ENCODE measurements at regions not wholly inside any gene's neighbourhood (a gene's known extent, or its start where the extent isn't known, plus 50 kb on each side); places are given as distances from the start of the nearest gene placed in this dataset.

- ChIA-PET POLR2A (no interaction called here), CTCF (no interaction called here)
- Mint-ChIP-seq H3K9me3 (peaks cover 13% of the 10 kb centered on the region), H3K4me1 (ENCODE audit: low read depth) (no peaks in the 10 kb centered on the region), H3K4me3 (no peak overlapping the region), H3K36me3 (no peaks in the 10 kb centered on the region), H3K27me3 (no peaks in the 10 kb centered on the region), H3K27ac (no peak overlapping the region)
- DNase-seq = no peak
- intact Hi-C loops (cut with micrococcal nuclease) = no loop called here
Observed at GRCh38 chr5:105751908-105752307, 1918.8 kb downstream of the EFNA5 start.

DNA sequence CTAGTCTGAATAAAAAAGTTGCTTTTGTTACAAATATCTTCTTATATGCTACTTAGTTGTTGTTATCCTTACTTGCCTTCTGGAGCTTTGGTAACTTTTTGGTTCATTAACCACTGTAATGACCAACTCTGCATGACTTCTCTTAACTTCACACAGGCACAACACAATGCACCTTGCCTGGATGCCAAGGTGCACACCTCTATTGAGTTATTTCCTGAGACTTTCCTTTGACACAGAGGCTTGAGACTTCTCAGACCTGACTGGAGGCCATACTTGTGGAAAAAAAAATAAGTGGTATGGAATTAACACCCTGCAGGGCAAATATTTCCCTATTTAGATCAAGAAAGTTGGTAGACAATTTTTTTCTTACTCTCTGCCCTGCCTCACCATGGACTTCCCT is 1925.6 kb downstream of the EFNA5 start:
- Mint-ChIP-seq H3K4me1 (ENCODE audit: low read depth) (no peaks in the 10 kb centered on the region), H3K36me3 (no peaks in the 10 kb centered on the region), H3K9me3 (peaks cover 14% of the 10 kb centered on the region), H3K27ac (no peak overlapping the region), H3K4me3 (no peak overlapping the region), H3K27me3 (no peaks in the 10 kb centered on the region)
- DNase-seq = no peak
- ChIA-PET POLR2A (no interaction called here), CTCF (no interaction called here)
- intact Hi-C loops (cut with micrococcal nuclease) = no loop called here

DNA sequence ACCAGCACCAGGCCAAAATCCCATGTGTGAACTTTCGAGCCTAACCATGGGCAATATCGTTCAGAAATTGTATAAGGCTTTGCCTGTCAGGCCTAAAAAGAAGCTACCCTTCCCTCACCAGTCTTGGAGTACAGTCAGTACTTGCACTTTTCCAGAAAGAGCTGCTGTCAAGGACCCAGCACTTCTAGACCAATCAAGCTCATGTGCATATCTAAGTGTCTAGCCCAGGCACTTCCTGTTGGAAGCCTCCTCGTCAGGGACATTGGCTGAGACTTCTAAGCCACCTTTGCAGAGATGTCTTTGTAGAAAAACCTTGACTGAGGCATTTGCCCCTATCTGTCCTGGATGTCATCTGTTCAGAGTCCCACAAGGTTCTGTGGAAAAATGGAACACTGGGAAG is 1930.5 kb downstream of the EFNA5 start:
- H3K4me3 Mint-ChIP-seq = no peak overlapping the region
- ChIA-PET POLR2A (no interaction called here), CTCF (no interaction called here)
- intact Hi-C loops (cut with micrococcal nuclease) = no loop called here
- H3K27me3 Mint-ChIP-seq = no peaks in the 10 kb centered on the region
- no peaks in the 10 kb centered on the region for H3K4me1 Mint-ChIP-seq (ENCODE audit: low read depth)
- DNase-seq = no peak
- no peak overlapping the region for H3K27ac Mint-ChIP-seq
- peaks cover 7% of the 10 kb centered on the region for H3K9me3 Mint-ChIP-seq
- H3K36me3 Mint-ChIP-seq = no peaks in the 10 kb centered on the region

DNA sequence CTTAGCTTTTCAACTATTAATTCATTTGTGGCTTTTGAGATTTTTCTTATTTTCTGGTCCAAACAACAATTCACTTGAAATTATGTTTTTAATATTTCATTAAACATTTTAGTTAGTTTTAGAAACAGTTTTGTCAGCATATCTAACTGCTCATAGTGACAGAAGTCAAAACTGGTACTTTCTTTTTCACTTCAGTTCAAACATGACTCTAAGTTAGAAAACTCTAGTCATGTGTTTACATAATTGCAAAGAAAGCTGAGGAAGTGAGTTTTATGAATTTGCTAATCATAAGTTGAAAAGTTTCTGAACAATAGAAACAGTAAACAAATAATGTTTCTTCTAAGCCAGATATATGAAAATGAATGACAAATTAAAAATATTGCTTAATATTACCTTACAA is 1931.0 kb downstream of the EFNA5 start:
- no peak overlapping the region for H3K27ac Mint-ChIP-seq
- H3K27me3 Mint-ChIP-seq = no peaks in the 10 kb centered on the region
- peaks cover 7% of the 10 kb centered on the region for H3K9me3 Mint-ChIP-seq
- no peak overlapping the region for H3K4me3 Mint-ChIP-seq
- ChIA-PET CTCF (no interaction called here), POLR2A (no interaction called here)
- intact Hi-C loops (cut with micrococcal nuclease) = no loop called here
- no peaks in the 10 kb centered on the region for H3K36me3 Mint-ChIP-seq
- no peak for DNase-seq
- no peaks in the 10 kb centered on the region for H3K4me1 Mint-ChIP-seq (ENCODE audit: low read depth)

GRCh38 chr5:105735704-105736103 is 1935.0 kb downstream of the EFNA5 start:
- no peak for DNase-seq
- Mint-ChIP-seq H3K27ac (no peak overlapping the region), H3K27me3 (no peaks in the 10 kb centered on the region), H3K9me3 (peaks cover 7% of the 10 kb centered on the region), H3K4me3 (no peak overlapping the region), H3K36me3 (no peaks in the 10 kb centered on the region), H3K4me1 (ENCODE audit: low read depth) (no peaks in the 10 kb centered on the region)
- CTCF ChIA-PET = no interaction called here
- POLR2A ChIA-PET = no interaction called here
- intact Hi-C loops (cut with micrococcal nuclease) = no loop called here

GRCh38 chr5:105730982-105731381 is 1939.8 kb downstream of the EFNA5 start:
- ChIA-PET CTCF (no interaction called here), POLR2A (no interaction called here)
- no peak overlapping the region for H3K27ac Mint-ChIP-seq
- H3K4me3 Mint-ChIP-seq = no peak overlapping the region
- no peak for DNase-seq
- intact Hi-C loops (cut with micrococcal nuclease) = no loop called here
- no peaks in the 10 kb centered on the region for H3K4me1 Mint-ChIP-seq (ENCODE audit: low read depth)
- H3K36me3 Mint-ChIP-seq = no peaks in the 10 kb centered on the region
- H3K9me3 Mint-ChIP-seq = peaks cover 3% of the 10 kb centered on the region
- H3K27me3 Mint-ChIP-seq = no peaks in the 10 kb centered on the region

- no peak overlapping the region for H3K27ac Mint-ChIP-seq
Observed at GRCh38 chr5:105726093-105726492, 1944.6 kb downstream of the EFNA5 start.

DNA sequence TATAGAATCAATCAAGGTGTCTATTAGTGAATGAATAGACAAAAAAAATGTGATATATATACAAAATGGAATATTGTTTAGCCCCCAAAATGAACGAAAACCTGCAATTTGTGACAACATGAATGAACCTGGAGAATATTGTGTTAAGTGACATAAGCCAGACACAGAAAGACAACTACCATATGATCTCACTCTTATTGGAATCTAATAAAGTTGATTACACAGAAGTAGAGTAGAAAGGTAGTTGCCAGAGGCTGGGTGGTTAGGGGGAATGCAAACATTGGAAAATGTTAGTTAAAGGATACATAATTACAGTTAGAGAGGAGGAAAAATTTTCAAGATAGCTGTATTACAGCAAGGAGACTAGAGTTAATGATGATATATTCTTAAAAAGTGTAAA is 1962.3 kb downstream of the EFNA5 start:
- no peak overlapping the region for H3K27ac Mint-ChIP-seq
- POLR2A ChIA-PET = no interaction called here
- peaks cover 16% of the 10 kb centered on the region for H3K9me3 Mint-ChIP-seq
- H3K4me3 Mint-ChIP-seq = no peak overlapping the region
- no peak for DNase-seq
- no peaks in the 10 kb centered on the region for H3K36me3 Mint-ChIP-seq
- CTCF ChIA-PET = no interaction called here
- intact Hi-C loops (cut with micrococcal nuclease) = no loop called here
- H3K27me3 Mint-ChIP-seq = no peaks in the 10 kb centered on the region
- no peaks in the 10 kb centered on the region for H3K4me1 Mint-ChIP-seq (ENCODE audit: low read depth)

More at GRCh38 chr5:105726093-105726492, 1944.6 kb downstream of the EFNA5 start:
- ChIA-PET POLR2A (no interaction called here), CTCF (no interaction called here)
- H3K27me3 Mint-ChIP-seq = no peaks in the 10 kb centered on the region
- no peaks in the 10 kb centered on the region for H3K36me3 Mint-ChIP-seq
- peaks cover 9% of the 10 kb centered on the region for H3K9me3 Mint-ChIP-seq
- H3K4me3 Mint-ChIP-seq = no peak overlapping the region
- DNase-seq = no peak
- H3K4me1 Mint-ChIP-seq (ENCODE audit: low read depth) = no peaks in the 10 kb centered on the region
- intact Hi-C loops (cut with micrococcal nuclease) = no loop called here

DNA sequence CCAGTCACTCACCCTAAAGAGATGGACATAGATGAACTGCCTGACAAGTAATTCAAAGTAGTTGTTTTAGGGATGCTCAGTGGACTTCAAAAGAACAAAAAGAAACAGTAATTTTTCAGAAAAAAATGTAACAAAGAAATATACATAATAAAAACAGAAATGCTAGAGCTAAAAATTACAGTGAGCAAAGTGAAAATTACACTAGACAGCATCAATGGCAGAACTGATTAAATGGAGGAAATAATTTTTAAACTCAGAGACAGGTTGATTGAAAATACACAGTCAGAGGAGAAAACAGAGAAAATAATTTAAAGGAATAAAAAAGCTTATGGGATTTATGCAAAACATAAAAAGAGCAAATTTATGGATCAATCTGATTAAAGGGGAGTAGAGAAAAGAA is 1968.4 kb downstream of the EFNA5 start:
- peaks cover 33% of the 10 kb centered on the region for H3K9me3 Mint-ChIP-seq
- POLR2A ChIA-PET = no interaction called here
- CTCF ChIA-PET = no interaction called here

GRCh38 chr5:105696440-105696839 is 1974.3 kb downstream of the EFNA5 start:
- no peak overlapping the region for H3K27ac Mint-ChIP-seq
- H3K4me3 Mint-ChIP-seq = no peak overlapping the region
- DNase-seq = no peak
- H3K27me3 Mint-ChIP-seq = no peaks in the 10 kb centered on the region
- intact Hi-C loops (cut with micrococcal nuclease) = no loop called here
- no peaks in the 10 kb centered on the region for H3K36me3 Mint-ChIP-seq
- H3K4me1 Mint-ChIP-seq (ENCODE audit: low read depth) = no peaks in the 10 kb centered on the region
- ChIA-PET CTCF (no interaction called here), POLR2A (no interaction called here)
- peaks cover 16% of the 10 kb centered on the region for H3K9me3 Mint-ChIP-seq

More for the DNA sequence above, 1968.4 kb downstream of the EFNA5 start:
- Mint-ChIP-seq H3K4me3 (no peak overlapping the region), H3K27ac (no peak overlapping the region), H3K36me3 (no peaks in the 10 kb centered on the region), H3K4me1 (ENCODE audit: low read depth) (no peaks in the 10 kb centered on the region), H3K27me3 (no peaks in the 10 kb centered on the region)
- intact Hi-C loops (cut with micrococcal nuclease) = no loop called here
- no peak for DNase-seq

DNA sequence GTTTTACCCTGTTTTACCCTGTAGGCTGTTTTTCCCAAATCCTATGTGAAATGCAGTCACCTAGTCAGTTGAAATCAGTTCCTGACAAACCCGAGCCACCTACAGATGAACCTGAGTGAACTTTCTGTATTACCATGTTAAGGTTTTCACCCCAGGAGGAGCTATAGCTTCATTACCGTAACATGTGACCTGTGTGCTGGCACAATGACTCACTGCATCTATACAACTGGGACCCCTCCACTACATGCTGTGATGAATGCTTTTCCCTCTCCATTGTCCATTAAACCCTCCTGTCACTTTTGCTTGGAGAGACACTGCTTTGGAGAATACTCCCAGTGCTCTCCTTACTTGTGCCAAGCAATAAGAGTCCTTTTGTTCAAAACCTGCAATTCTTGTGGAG is 1974.8 kb downstream of the EFNA5 start:
- DNase-seq = no peak
- no peaks in the 10 kb centered on the region for H3K36me3 Mint-ChIP-seq
- H3K27ac Mint-ChIP-seq = no peak overlapping the region
- POLR2A ChIA-PET = no interaction called here
- no peaks in the 10 kb centered on the region for H3K4me1 Mint-ChIP-seq (ENCODE audit: low read depth)
- no peak overlapping the region for H3K4me3 Mint-ChIP-seq
- CTCF ChIA-PET = no interaction called here
- intact Hi-C loops (cut with micrococcal nuclease) = no loop called here
- H3K9me3 Mint-ChIP-seq = peaks cover 14% of the 10 kb centered on the region
- no peaks in the 10 kb centered on the region for H3K27me3 Mint-ChIP-seq

- CTCF ChIA-PET = interaction anchor here (0.5 kb wide), 1 partner anchor 446 kb away, joined by 3 read pairs; no protein-coding TSS in a partner anchor
- DNase-seq = no peak
- Mint-ChIP-seq H3K27me3 (no peaks in the 10 kb centered on the region), H3K9me3 (peaks cover 3% of the 10 kb centered on the region), H3K4me1 (ENCODE audit: low read depth) (no peaks in the 10 kb centered on the region), H3K4me3 (no peak overlapping the region), H3K36me3 (no peaks in the 10 kb centered on the region), H3K27ac (no peak overlapping the region)
- POLR2A ChIA-PET = no interaction called here
- intact Hi-C loops (cut with micrococcal nuclease) = no loop called here
Observed at GRCh38 chr5:105689596-105689995, 1981.1 kb downstream of the EFNA5 start.

GRCh38 chr5:105688227-105688792 is 1982.4 kb downstream of the EFNA5 start:
- DNase-seq = no peak
- H3K36me3 Mint-ChIP-seq = no peaks in the 10 kb centered on the region
- H3K27ac Mint-ChIP-seq = no peak overlapping the region
- no peak overlapping the region for H3K4me3 Mint-ChIP-seq
- CTCF ChIA-PET = no interaction called here
- POLR2A ChIA-PET = no interaction called here
- intact Hi-C loops (cut with micrococcal nuclease) = no loop called here
- H3K9me3 Mint-ChIP-seq = peaks cover 3% of the 10 kb centered on the region
- H3K27me3 Mint-ChIP-seq = no peaks in the 10 kb centered on the region
- no peaks in the 10 kb centered on the region for H3K4me1 Mint-ChIP-seq (ENCODE audit: low read depth)

GRCh38 chr5:105687493-105687892 is 1983.2 kb downstream of the EFNA5 start:
- H3K4me3 Mint-ChIP-seq = no peak overlapping the region
- peaks cover 5% of the 10 kb centered on the region for H3K9me3 Mint-ChIP-seq
- ChIA-PET CTCF (no interaction called here), POLR2A (no interaction called here)
- H3K36me3 Mint-ChIP-seq = no peaks in the 10 kb centered on the region
- intact Hi-C loops (cut with micrococcal nuclease) = no loop called here
- H3K27ac Mint-ChIP-seq = no peak overlapping the region
- H3K27me3 Mint-ChIP-seq = no peaks in the 10 kb centered on the region
- no peak for DNase-seq
- H3K4me1 Mint-ChIP-seq (ENCODE audit: low read depth) = no peaks in the 10 kb centered on the region

All from activated CD4-positive, alpha-beta memory T cell treated with anti-CD3 and anti-CD28 coated beads for 36 hours (primary cell).